CD4-positive, alpha-beta T cell (primary cell): ENCODE measurements at regions not wholly inside any gene's neighbourhood (a gene's known extent, or its start where the extent isn't known, plus 50 kb on each side); places are given as distances from the start of the nearest gene placed in this dataset.

ENCODE experiments used
- ATAC-seq: fragments of 200-7000 bp; cut with Tn5 transposase; one replicate; pipeline ENCODE4 v1.10.0; 2022; ENCODE audit warnings: mild to moderate bottlenecking; ENCODE audit not compliant: poor library complexity
- CTCF ChIA-PET: fragments of 350-600 bp; sonication (Branson Sonifier 250); formaldehyde crosslinking; loops from one replicate; lab custom pipeline; 2021; ENCODE audit warnings: antibody characterized with exemption, inconsistent platforms; lab: Charles Lee
- POLR2A ChIA-PET: fragments of 350-600 bp; sonication (Branson Sonifier 250); formaldehyde crosslinking; loops from one replicate; lab custom pipeline; 2021; ENCODE audit warnings: antibody characterized with exemption, inconsistent platforms; lab: Charles Lee
- DNase-seq, 14 experiments: peaks; one replicate each; pipeline ENCODE4 v3.0.0-alpha.2; 2013 to 2020; ENCODE audit warnings: mixed read lengths in 2 of 14
- H3K27ac ChIP-seq, 2 donors: one replicate each; pipeline versions ENCODE4 v1.5.1 to v1.7.0; 2013; ENCODE audit warnings: low read length in 2 of 2, low read depth in 1 of 2, mild to moderate bottlenecking in 1 of 2
- H3K27me3 ChIP-seq, 2 experiments: 1 replicate in 1 of 2; 2 replicates in 1 of 2; pipeline versions ENCODE4 v1.6.1 to v1.7.0; 2013; ENCODE audit warnings: low read length in 2 of 2, control low read depth in 1 of 2, mild to moderate bottlenecking in 1 of 2, moderate library complexity in 1 of 2; ENCODE audit not compliant: insufficient read depth in 2 of 2, control insufficient read depth in 1 of 2
- H3K36me3 ChIP-seq: one replicate; pipeline ENCODE4 v1.6.1; 2013; ENCODE audit warnings: low read length, control low read depth; ENCODE audit not compliant: insufficient read depth
- H3K4me1 ChIP-seq: one replicate; pipeline ENCODE4 v1.6.1; 2013; ENCODE audit warnings: low read length, control low read depth; ENCODE audit not compliant: insufficient read depth
- H3K4me3 ChIP-seq: one replicate; pipeline ENCODE4 v1.5.1; 2013; ENCODE audit warnings: mild to moderate bottlenecking, low read length, moderate library complexity
- H3K9me3 ChIP-seq, 2 experiments: 1 replicate in 1 of 2; 2 replicates in 1 of 2; pipeline versions ENCODE4 v1.6.1 to v1.7.0; 2013; ENCODE audit warnings: low read length in 2 of 2, mild to moderate bottlenecking in 2 of 2, control low read depth in 1 of 2, moderate library complexity in 1 of 2; ENCODE audit not compliant: control insufficient read depth in 1 of 2, insufficient read depth in 1 of 2
- H3K27ac Mint-ChIP-seq: one replicate; pipeline ENCODE4 v1.8.0; 2020; ENCODE audit warnings: mixed read lengths
- H3K27me3 Mint-ChIP-seq: one replicate; pipeline ENCODE4 v1.8.0; 2021; ENCODE audit warnings: mixed read lengths
- H3K36me3 Mint-ChIP-seq: one replicate; pipeline ENCODE4 v1.8.0; 2021; ENCODE audit warnings: low read depth, mixed read lengths
- H3K4me1 Mint-ChIP-seq: one replicate; pipeline ENCODE4 v1.8.0; 2021; ENCODE audit warnings: low read depth, mixed read lengths
- H3K4me3 Mint-ChIP-seq: one replicate; pipeline ENCODE4 v1.8.0; 2020; ENCODE audit warnings: mild to moderate bottlenecking, mixed read lengths
- H3K9me3 Mint-ChIP-seq: one replicate; pipeline ENCODE4 v1.8.0; 2020; ENCODE audit warnings: mixed read lengths
- intact Hi-C, 2 experiments: fragments of 100-400 bp; cut with DNase I in 1 of 2; cut with micrococcal nuclease in 1 of 2; formaldehyde crosslinking; loops; one replicate each; pipeline versions ENCODE4 v1.15.1 to v1.9.0; 2023 to 2025; cut with DNase I, micrococcal nuclease
- TF ChIP-seq, protein P1 (sequence below): fragments of 200-600 bp; IDR thresholded peaks from one replicate; pipeline ENCODE4 v1.8.0; 2022; ENCODE audit warnings: antibody characterized with exemption, mild to moderate bottlenecking

DNA sequence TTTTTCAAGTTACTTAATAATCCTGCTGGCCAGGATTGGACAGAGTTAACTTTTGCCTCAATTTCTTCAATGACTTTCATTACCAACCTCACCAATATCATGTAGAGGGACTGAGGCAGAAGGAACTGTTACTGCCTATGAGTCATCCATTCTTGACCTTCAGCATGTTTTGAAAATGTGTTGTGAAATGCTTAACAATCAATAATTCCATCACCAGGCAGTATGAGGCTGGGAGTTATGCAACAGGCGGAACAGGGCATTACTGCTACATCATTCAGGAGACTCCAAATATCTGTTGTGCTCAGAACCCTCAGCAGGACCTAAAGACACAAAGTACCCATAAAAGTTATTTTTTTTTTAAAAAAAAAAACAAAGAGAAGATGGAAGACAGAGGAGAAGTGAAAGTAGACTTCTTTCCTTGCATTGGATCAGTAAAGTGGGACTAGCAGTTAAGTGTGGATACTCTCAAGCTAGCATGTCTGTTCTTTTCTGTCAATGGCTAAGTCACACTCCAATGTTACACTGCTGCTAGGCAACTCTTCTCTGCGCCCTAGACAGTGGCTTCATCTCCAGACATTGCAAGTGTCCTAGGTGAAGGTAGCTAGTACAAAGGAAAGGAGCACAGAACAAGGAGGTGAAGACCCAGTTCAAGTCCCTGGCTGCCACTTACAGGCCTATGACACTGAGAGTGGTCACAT is 184.9 kb upstream of the LPP start:
- H3K36me3 ChIP-seq: no peaks in the 10 kb centered on the region
- POLR2A ChIA-PET: no interaction called here
- CTCF ChIA-PET: no interaction called here
- Mint-ChIP-seq H3K4me1 (peaks cover 12% of the 10 kb centered on the region), H3K9me3 (no peaks in the 10 kb centered on the region), H3K27ac (no peak overlapping the region), H3K27me3 (no peaks in the 10 kb centered on the region), H3K4me3 (no peak overlapping the region), H3K36me3 (no peaks in the 10 kb centered on the region)
- H3K27ac ChIP-seq: no peak overlapping the region
- intact Hi-C loops: loop anchor here in 1 of 2 experiments (5.0 kb wide), 1 partner anchor 217 kb away; no protein-coding TSS in a partner anchor
- DNase-seq (peak in 2 of 14 experiments; percentile 43 to 50), ATAC-seq (no peak)
- H3K4me1 ChIP-seq: peaks cover 3% of the 10 kb centered on the region
- H3K9me3 ChIP-seq: no peaks in the 10 kb centered on the region
- H3K4me3 ChIP-seq: no peak overlapping the region
- no peaks in the 10 kb centered on the region for H3K27me3 ChIP-seq
- TF ChIP-seq, protein P1, sequence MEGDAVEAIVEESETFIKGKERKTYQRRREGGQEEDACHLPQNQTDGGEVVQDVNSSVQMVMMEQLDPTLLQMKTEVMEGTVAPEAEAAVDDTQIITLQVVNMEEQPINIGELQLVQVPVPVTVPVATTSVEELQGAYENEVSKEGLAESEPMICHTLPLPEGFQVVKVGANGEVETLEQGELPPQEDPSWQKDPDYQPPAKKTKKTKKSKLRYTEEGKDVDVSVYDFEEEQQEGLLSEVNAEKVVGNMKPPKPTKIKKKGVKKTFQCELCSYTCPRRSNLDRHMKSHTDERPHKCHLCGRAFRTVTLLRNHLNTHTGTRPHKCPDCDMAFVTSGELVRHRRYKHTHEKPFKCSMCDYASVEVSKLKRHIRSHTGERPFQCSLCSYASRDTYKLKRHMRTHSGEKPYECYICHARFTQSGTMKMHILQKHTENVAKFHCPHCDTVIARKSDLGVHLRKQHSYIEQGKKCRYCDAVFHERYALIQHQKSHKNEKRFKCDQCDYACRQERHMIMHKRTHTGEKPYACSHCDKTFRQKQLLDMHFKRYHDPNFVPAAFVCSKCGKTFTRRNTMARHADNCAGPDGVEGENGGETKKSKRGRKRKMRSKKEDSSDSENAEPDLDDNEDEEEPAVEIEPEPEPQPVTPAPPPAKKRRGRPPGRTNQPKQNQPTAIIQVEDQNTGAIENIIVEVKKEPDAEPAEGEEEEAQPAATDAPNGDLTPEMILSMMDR: no peak

DNA sequence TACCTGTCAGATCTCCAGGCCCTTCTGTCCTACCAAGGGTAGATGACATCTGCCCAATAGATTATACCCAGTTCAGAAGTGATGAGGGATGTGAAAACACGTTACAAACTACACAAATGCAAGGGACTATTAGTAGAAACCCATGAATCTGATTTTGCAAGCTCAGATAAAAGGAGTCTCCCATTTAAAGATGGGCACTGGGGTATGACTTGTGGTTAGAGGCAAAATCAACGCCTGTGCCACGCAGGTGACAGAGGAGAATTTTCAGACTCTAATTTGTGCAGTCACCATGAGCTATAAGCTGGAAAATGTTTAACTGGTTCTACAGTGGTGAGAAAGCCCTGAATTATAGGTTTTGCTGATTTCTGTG is 184.4 kb upstream of the LPP start:
- H3K9me3 ChIP-seq: no peaks in the 10 kb centered on the region
- no peak for ATAC-seq
- Mint-ChIP-seq H3K4me3 (no peak overlapping the region), H3K27me3 (no peaks in the 10 kb centered on the region), H3K27ac (no peak overlapping the region), H3K9me3 (no peaks in the 10 kb centered on the region), H3K4me1 (peaks cover 17% of the 10 kb centered on the region), H3K36me3 (no peaks in the 10 kb centered on the region)
- H3K27me3 ChIP-seq: no peaks in the 10 kb centered on the region
- intact Hi-C loops: loop anchor here in 1 of 2 experiments (5.0 kb wide), 1 partner anchor 217 kb away; no protein-coding TSS in a partner anchor
- no peak overlapping the region for H3K27ac ChIP-seq
- TF ChIP-seq, protein P1: no peak
- peaks cover 8% of the 10 kb centered on the region for H3K4me1 ChIP-seq
- no peak overlapping the region for H3K4me3 ChIP-seq
- CTCF ChIA-PET: no interaction called here
- H3K36me3 ChIP-seq: no peaks in the 10 kb centered on the region
- no peak for DNase-seq
- POLR2A ChIA-PET: no interaction called here

DNA sequence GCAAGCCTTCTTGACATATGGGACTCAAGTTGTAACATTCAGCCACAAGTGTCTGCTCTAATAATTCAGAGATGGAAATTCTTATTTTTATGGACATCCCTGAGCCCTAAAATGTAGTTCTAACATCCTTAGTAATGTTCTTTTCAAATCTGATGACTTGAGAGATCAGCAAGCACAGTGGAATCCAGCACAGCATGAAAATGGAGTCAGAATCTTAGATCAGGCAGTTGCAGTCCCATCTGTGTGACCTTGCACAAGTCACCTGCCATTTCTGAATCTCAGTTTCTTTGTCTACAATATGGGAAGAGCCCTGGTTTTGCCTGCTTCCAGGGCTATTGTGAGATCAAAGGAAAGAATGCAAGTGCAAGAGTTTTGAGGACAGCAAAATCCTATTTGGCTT is 183.9 kb upstream of the LPP start:
- TF ChIP-seq, protein P1: no peak
- H3K9me3 Mint-ChIP-seq: no peaks in the 10 kb centered on the region
- H3K27me3 Mint-ChIP-seq: no peaks in the 10 kb centered on the region
- no peaks in the 10 kb centered on the region for H3K9me3 ChIP-seq
- no peak overlapping the region for H3K27ac ChIP-seq
- H3K27ac Mint-ChIP-seq: no peak overlapping the region
- H3K27me3 ChIP-seq: no peaks in the 10 kb centered on the region
- no peaks in the 10 kb centered on the region for H3K36me3 ChIP-seq
- intact Hi-C loops: no loop called here
- H3K4me3 ChIP-seq: no peak overlapping the region
- POLR2A ChIA-PET: no interaction called here
- peaks cover 12% of the 10 kb centered on the region for H3K4me1 ChIP-seq
- DNase-seq: no peak
- no peak for ATAC-seq
- H3K4me1 Mint-ChIP-seq: peaks cover 23% of the 10 kb centered on the region
- H3K36me3 Mint-ChIP-seq: no peaks in the 10 kb centered on the region
- H3K4me3 Mint-ChIP-seq: no peak overlapping the region
- CTCF ChIA-PET: no interaction called here
